ENCODE measurements at regions not wholly inside any gene's neighbourhood (a gene's known extent, or its start where the extent isn't known, plus 50 kb on each side); places are given as distances from the start of the nearest gene placed in this dataset.
"Not testable (repeated sequence)": the region's sequence is repeated elsewhere in the genome, so short reads cannot be mapped to it uniquely, and the experiment has no call there.

DNA sequence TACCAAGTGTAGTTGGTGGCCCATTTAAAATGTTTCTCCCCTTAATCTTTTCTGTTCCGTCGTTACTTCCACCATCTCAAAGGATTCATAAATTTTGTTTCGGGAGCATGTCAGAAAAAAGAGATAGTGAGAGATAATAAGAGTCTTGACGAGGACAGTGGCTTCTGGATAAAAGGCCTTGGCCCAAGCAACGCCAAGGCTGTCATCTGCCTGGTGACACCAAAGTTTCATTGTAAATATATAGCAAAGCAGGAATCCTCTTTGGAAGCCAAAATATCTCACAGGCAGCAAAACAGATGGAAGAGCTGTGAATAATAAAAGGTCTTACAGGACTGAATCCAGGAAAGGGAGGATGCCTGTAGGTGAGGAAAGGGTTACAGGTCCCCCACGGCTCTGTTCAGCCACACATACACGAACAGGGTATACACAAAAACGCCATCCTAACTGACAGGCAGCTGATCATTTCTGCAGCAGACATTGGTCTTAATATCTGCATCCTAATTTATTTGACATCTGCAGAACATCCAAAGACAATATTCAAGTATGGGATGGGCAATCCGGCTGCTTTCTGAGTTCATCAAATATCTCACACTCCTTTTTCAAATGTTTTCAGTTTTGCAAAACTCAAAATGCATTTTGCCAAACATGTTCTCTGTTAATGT is 382.8 kb downstream of the OSR1 start:
- TF ChIP-seq, protein P1, sequence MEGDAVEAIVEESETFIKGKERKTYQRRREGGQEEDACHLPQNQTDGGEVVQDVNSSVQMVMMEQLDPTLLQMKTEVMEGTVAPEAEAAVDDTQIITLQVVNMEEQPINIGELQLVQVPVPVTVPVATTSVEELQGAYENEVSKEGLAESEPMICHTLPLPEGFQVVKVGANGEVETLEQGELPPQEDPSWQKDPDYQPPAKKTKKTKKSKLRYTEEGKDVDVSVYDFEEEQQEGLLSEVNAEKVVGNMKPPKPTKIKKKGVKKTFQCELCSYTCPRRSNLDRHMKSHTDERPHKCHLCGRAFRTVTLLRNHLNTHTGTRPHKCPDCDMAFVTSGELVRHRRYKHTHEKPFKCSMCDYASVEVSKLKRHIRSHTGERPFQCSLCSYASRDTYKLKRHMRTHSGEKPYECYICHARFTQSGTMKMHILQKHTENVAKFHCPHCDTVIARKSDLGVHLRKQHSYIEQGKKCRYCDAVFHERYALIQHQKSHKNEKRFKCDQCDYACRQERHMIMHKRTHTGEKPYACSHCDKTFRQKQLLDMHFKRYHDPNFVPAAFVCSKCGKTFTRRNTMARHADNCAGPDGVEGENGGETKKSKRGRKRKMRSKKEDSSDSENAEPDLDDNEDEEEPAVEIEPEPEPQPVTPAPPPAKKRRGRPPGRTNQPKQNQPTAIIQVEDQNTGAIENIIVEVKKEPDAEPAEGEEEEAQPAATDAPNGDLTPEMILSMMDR (IDR thresholded peaks at IDR 0.05; ENCODE audit: borderline replicate concordance): no peak
- H3K27ac ChIP-seq (replicated peaks): peak overlapping the region; percentile 73
- intact Hi-C loops (cut with micrococcal nuclease): no loop called here

DNA sequence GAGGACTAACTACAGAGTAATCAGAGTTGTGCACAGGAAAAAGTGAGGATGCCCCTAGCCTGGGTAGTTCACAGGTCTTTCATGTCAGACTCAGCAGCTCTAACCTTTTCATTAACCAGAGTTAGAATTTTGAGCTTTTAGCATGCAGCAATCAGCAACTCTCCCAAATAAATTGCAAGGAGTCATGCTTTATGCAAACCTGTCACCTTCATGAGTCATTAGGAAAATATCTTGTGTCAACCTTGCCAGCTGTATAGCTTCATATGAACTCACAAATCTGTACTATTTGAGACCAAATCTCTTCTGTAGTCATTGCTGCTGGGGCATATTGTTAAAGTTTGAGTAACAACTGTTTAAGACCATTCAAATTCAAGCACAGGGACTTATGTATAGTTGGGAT is 382.3 kb upstream of the NT5C1B start:
- H3K36me3 ChIP-seq: no peaks in the 10 kb centered on the region
- peaks cover 9% of the 10 kb centered on the region for H3K4me1 ChIP-seq
- intact Hi-C loops (cut with micrococcal nuclease): no loop called here
- TF ChIP-seq, protein P1 (IDR thresholded peaks at IDR 0.05; ENCODE audit: borderline replicate concordance): no peak
- no peak overlapping the region for H3K27ac ChIP-seq (replicated peaks)
- H3K9me3 ChIP-seq (replicated peaks): no peaks in the 10 kb centered on the region
- H3K27me3 ChIP-seq (ENCODE audit: low read depth): no peaks in the 10 kb centered on the region
- DNase-seq: no peak
- H3K4me3 ChIP-seq: no peak overlapping the region

More for the DNA sequence above, 382.8 kb downstream of the OSR1 start:
- no peaks in the 10 kb centered on the region for H3K27me3 ChIP-seq (ENCODE audit: low read depth)
- no peak for DNase-seq
- H3K36me3 ChIP-seq: no peaks in the 10 kb centered on the region
- no peaks in the 10 kb centered on the region for H3K9me3 ChIP-seq (replicated peaks)
- peak overlapping the region; percentile 49 for H3K4me3 ChIP-seq
- H3K4me1 ChIP-seq: peaks cover 26% of the 10 kb centered on the region

DNA sequence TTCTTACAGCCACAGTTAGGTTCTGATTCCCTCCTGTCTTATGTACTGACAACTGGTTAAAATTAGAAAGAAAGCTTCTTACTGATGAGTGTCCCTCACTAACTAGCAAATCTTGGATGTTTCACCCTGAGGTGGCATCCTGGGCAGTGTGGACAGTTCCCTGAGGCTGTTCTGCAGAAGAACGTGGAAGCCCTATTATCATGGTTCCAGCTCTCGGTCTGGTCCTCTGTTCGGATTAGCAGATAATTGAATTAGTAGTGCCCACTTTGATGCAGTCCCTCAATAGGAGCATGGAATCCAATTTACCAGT is 381.7 kb upstream of the NT5C1B start:
- TF ChIP-seq, protein P1 (IDR thresholded peaks at IDR 0.05; ENCODE audit: borderline replicate concordance): no peak
- no peaks in the 10 kb centered on the region for H3K9me3 ChIP-seq (replicated peaks)
- H3K36me3 ChIP-seq: no peaks in the 10 kb centered on the region
- H3K27me3 ChIP-seq (ENCODE audit: low read depth): no peaks in the 10 kb centered on the region
- intact Hi-C loops (cut with micrococcal nuclease): no loop called here
- H3K4me1 ChIP-seq: peaks cover 7% of the 10 kb centered on the region
- H3K4me3 ChIP-seq: no peak overlapping the region
- H3K27ac ChIP-seq (replicated peaks): no peak overlapping the region
- no peak for DNase-seq

DNA sequence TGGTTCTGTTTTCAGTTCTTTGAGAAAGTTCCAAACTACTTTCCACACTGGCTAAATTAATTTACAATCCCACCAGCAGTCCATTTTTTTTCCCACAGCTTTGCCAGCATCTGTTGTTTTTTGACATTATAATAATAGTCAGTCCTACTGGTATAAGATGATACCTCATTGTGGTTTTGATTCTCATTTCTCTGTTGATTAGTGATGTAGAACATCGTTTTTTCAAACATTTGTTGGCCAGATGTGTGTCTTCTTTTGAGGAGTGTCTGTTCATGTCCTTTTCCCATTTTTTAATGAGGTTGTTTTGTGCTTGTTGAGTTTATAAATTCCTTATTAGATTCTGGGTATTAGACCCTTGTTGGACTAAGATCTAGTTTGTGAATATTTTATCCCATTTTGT is 376.8 kb upstream of the NT5C1B start:
- intact Hi-C loops (cut with micrococcal nuclease): no loop called here
- H3K9me3 ChIP-seq (replicated peaks): no peaks in the 10 kb centered on the region
- no peaks in the 10 kb centered on the region for H3K4me1 ChIP-seq
- H3K36me3 ChIP-seq: no peaks in the 10 kb centered on the region
- H3K4me3 ChIP-seq: no peak overlapping the region
- TF ChIP-seq, protein P1 (IDR thresholded peaks at IDR 0.05; ENCODE audit: borderline replicate concordance): no peak
- no peak for DNase-seq
- no peaks in the 10 kb centered on the region for H3K27me3 ChIP-seq (ENCODE audit: low read depth)
- no peak overlapping the region for H3K27ac ChIP-seq (replicated peaks)

DNA sequence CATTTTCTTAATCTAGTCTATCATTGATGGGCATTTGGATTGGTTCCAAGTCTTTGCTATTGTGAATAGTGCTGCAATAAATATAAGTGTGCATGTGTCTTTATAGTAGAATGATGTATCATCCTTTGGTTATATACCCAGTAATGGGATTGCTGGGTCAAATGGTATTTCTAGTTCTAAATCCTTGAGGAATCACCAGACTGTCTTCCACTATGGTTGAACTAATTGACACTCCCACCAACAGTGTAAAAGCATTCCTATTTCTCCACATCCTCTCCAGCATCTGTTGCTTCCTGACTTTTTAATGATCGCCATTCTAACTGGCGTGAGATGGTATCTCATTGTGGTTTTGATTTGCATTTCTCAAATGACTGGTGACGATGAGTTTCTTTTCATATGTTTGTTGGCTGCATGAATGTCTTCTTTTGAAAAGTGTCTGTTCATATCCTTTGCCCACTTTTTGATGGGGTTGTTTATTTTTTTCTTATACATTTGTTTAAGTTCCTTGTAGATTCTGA is 374.4 kb upstream of the NT5C1B start:
- H3K27me3 ChIP-seq (ENCODE audit: low read depth); DNase-seq; H3K27ac ChIP-seq (replicated peaks); H3K9me3 ChIP-seq (replicated peaks); H3K4me1 ChIP-seq; H3K4me3 ChIP-seq; H3K36me3 ChIP-seq; intact Hi-C loops (cut with micrococcal nuclease): not testable (repeated sequence)

DNA sequence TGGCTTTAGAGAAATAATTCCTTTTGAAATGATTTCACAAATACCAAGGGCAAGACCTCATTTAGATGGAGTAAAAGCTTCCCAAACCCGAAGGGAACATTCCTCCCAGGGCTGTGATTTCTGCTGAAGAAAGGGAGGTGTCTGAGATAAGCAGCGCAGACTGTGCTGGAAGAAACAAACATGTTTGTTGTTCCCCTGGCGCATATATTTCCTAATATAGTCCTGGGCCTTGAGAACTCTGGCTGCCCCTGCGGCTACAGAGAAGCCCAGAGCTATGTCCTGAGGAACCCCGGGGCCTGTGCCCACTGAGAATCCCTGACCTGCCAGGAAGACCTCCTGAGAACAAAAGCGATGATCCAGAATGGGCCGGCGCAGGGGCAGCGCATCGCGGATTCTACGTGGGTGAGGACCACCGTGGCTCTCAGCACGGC is 372.6 kb upstream of the NT5C1B start:
- Histone ChIP-seq H3K27me3 (ENCODE audit: low read depth) (no peaks in the 10 kb centered on the region), H3K27ac (replicated peaks) (no peak overlapping the region), H3K36me3 (no peaks in the 10 kb centered on the region), H3K4me1 (no peaks in the 10 kb centered on the region), H3K4me3 (no peak overlapping the region), H3K9me3 (replicated peaks) (no peaks in the 10 kb centered on the region)
- DNase-seq: no peak
- TF ChIP-seq, protein P1 (IDR thresholded peaks at IDR 0.05; ENCODE audit: borderline replicate concordance): no peak
- intact Hi-C loops (cut with micrococcal nuclease): no loop called here
